HEK293 (cell line): ENCODE measurements at regions not wholly inside any gene's neighbourhood (a gene's known extent, or its start where the extent isn't known, plus 50 kb on each side); places are given as distances from the start of the nearest gene placed in this dataset.
"Not testable (repeated sequence)": the region's sequence is repeated elsewhere in the genome, so short reads cannot be mapped to it uniquely, and the experiment has no call there.

Source experiments
- CTCF ChIA-PET: fragments of 350-600 bp; formaldehyde crosslinking; extraction: SDS; loops from one replicate; lab custom pipeline; 2021; ENCODE audit warnings: antibody characterized with exemption; lab: Yijun Ruan, JAX
- POLR2A ChIA-PET: fragments of 300-600 bp; formaldehyde crosslinking; extraction: SDS; loops from one replicate; lab custom pipeline; 2020; ENCODE audit warnings: antibody characterized with exemption, inconsistent platforms; lab: Yijun Ruan, JAX
- H3K27ac ChIP-seq: fragments of 200-500 bp; sonication (Bioruptor generic); 2 replicates; pipeline ENCODE4 v1.5.1; 2014; ENCODE audit warnings: low read depth, low read length, control low read depth, inconsistent platforms; ENCODE audit errors: extremely low read depth
- H3K36me3 ChIP-seq, 2 experiments: fragments of 200-500 bp in 1 of 2; sonication (Bioruptor generic) in 1 of 2; 1 replicate in 1 of 2; 2 replicates in 1 of 2; pipeline ENCODE4 v1.5.1; 2014 to 2017; ENCODE audit warnings: inconsistent platforms in 2 of 2, low read length in 2 of 2; ENCODE audit not compliant: control insufficient read depth in 2 of 2, insufficient read depth in 1 of 2
- H3K4me1 ChIP-seq: fragments of 200-500 bp; sonication (Bioruptor generic); 2 replicates; pipeline ENCODE4 v1.5.1; 2014; ENCODE audit warnings: mild to moderate bottlenecking, low read length, inconsistent platforms; ENCODE audit not compliant: control insufficient read depth, insufficient read depth
- H3K4me3 ChIP-seq: 2 replicates; pipeline ENCODE4 v1.5.1; 2011; ENCODE audit warnings: low read depth, mild to moderate bottlenecking, control low read depth, low read length, moderate library complexity
- H3K9me3 ChIP-seq: fragments of 200-500 bp; sonication (Bioruptor generic); 2 replicates; pipeline ENCODE4 v1.5.1; 2014; ENCODE audit warnings: low read depth, low read length, inconsistent platforms; ENCODE audit not compliant: control insufficient read depth, insufficient read depth
- ATF2 ChIP-seq: fragments of 450-650 bp; formaldehyde crosslinking; IDR thresholded peaks from 2 replicates; pipeline ENCODE4 v1.5.1; 2016; ENCODE audit warnings: missing biosample characterization, missing genetic modification characterization, low read depth
- FEZF1 ChIP-seq: fragments of 450-650 bp; formaldehyde crosslinking; IDR thresholded peaks from 2 replicates; pipeline ENCODE4 v1.5.1; 2016; ENCODE audit warnings: missing biosample characterization, missing genetic modification characterization
- GLIS2 ChIP-seq: fragments of 450-650 bp; formaldehyde crosslinking; IDR thresholded peaks from 2 replicates; pipeline ENCODE4 v1.5.1; 2016; ENCODE audit warnings: missing biosample characterization, missing genetic modification characterization
- HOXD13 ChIP-seq: sonication (generic); formaldehyde crosslinking; IDR thresholded peaks from 2 replicates; pipeline ENCODE4 v1.8.0; 2022; ENCODE audit warnings: missing genetic modification reagents, borderline replicate concordance
- IKZF3 ChIP-seq: fragments of 450-650 bp; IDR thresholded peaks from 2 replicates; pipeline ENCODE4 v1.5.0; 2018; ENCODE audit warnings: missing biosample characterization, mild to moderate bottlenecking, missing genetic modification characterization, moderate library complexity
- INSM2 ChIP-seq: fragments of 450-650 bp; formaldehyde crosslinking; IDR thresholded peaks from 2 replicates; pipeline ENCODE4 v1.5.1; 2016; ENCODE audit warnings: missing biosample characterization, missing genetic modification characterization
- KLF1 ChIP-seq: fragments of 450-650 bp; formaldehyde crosslinking; IDR thresholded peaks from 2 replicates; pipeline ENCODE4 v1.5.1; 2016; ENCODE audit warnings: missing biosample characterization, missing genetic modification characterization
- KLF10 ChIP-seq: fragments of 450-650 bp; IDR thresholded peaks from 2 replicates; pipeline ENCODE4 v1.5.1; 2018; ENCODE audit warnings: missing biosample characterization, mild to moderate bottlenecking, missing genetic modification characterization
- KLF16 ChIP-seq: fragments of 450-650 bp; formaldehyde crosslinking; IDR thresholded peaks from 2 replicates; pipeline ENCODE4 v1.5.1; 2017; ENCODE audit warnings: missing biosample characterization, missing genetic modification characterization
- MEIS1 ChIP-seq: sonication (generic); formaldehyde crosslinking; IDR thresholded peaks from 2 replicates; pipeline ENCODE4 v1.8.1; 2022; ENCODE audit warnings: missing genetic modification reagents, mild to moderate bottlenecking, borderline replicate concordance
- SP2 ChIP-seq: fragments of 450-650 bp; formaldehyde crosslinking; IDR thresholded peaks from 2 replicates; pipeline ENCODE4 v1.5.1; 2016; ENCODE audit warnings: missing biosample characterization, missing genetic modification characterization
- WT1 ChIP-seq: fragments of 450-650 bp; formaldehyde crosslinking; IDR thresholded peaks from 2 replicates; pipeline ENCODE4 v1.5.1; 2016; ENCODE audit warnings: missing biosample characterization, missing genetic modification characterization
- ZBTB26 ChIP-seq: fragments of 450-650 bp; formaldehyde crosslinking; optimal IDR thresholded peaks from 2 replicates; pipeline ENCODE3; 2016; ENCODE audit warnings: missing biosample characterization, mild to moderate bottlenecking, missing genetic modification characterization
- ZNF146 ChIP-seq: fragments of 450-650 bp; formaldehyde crosslinking; IDR thresholded peaks from 2 replicates; pipeline ENCODE4 v1.5.1; 2016; ENCODE audit warnings: missing biosample characterization, missing genetic modification characterization
- ZNF16 ChIP-seq: fragments of 450-650 bp; formaldehyde crosslinking; IDR thresholded peaks from 2 replicates; pipeline ENCODE4 v1.5.1; 2016; ENCODE audit warnings: low read depth, missing biosample characterization, missing genetic modification characterization
- ZNF19 ChIP-seq: fragments of 450-650 bp; formaldehyde crosslinking; IDR thresholded peaks from 2 replicates; pipeline ENCODE4; 2016; ENCODE audit warnings: missing biosample characterization, missing genetic modification characterization, low read depth
- ZNF223 ChIP-seq: fragments of 450-650 bp; formaldehyde crosslinking; IDR thresholded peaks from 2 replicates; pipeline ENCODE4 v1.5.1; 2016; ENCODE audit warnings: missing biosample characterization, missing genetic modification characterization
- ZNF239 ChIP-seq: fragments of 450-650 bp; formaldehyde crosslinking; IDR thresholded peaks from 2 replicates; pipeline ENCODE4 v1.5.1; 2016; ENCODE audit warnings: missing biosample characterization, missing genetic modification characterization
- ZNF302 ChIP-seq: fragments of 450-650 bp; formaldehyde crosslinking; IDR thresholded peaks from 2 replicates; pipeline ENCODE4 v1.5.1; 2016; ENCODE audit warnings: missing biosample characterization, missing genetic modification characterization, low read depth
- ZNF391 ChIP-seq: fragments of 450-650 bp; formaldehyde crosslinking; IDR thresholded peaks from 2 replicates; pipeline ENCODE4 v1.5.1; 2016; ENCODE audit warnings: low read depth, missing biosample characterization, missing genetic modification characterization, borderline replicate concordance
- ZNF398 ChIP-seq: fragments of 450-650 bp; formaldehyde crosslinking; IDR thresholded peaks from 2 replicates; pipeline ENCODE4 v1.5.1; 2017; ENCODE audit warnings: missing biosample characterization, missing genetic modification characterization
- ZNF423 ChIP-seq: fragments of 450-650 bp; formaldehyde crosslinking; IDR thresholded peaks from 2 replicates; pipeline ENCODE4 v1.5.1; 2016; ENCODE audit warnings: missing biosample characterization, missing genetic modification characterization
- ZNF677 ChIP-seq: fragments of 450-650 bp; IDR thresholded peaks from 2 replicates; pipeline ENCODE4 v1.5.0; 2018; ENCODE audit warnings: missing biosample characterization, mild to moderate bottlenecking, missing genetic modification characterization, moderate library complexity
- ZNF701 ChIP-seq: fragments of 450-650 bp; formaldehyde crosslinking; IDR thresholded peaks from 2 replicates; pipeline ENCODE4 v1.5.1; 2016; ENCODE audit warnings: missing biosample characterization, missing genetic modification characterization
- ZNF707 ChIP-seq: fragments of 450-650 bp; formaldehyde crosslinking; IDR thresholded peaks from 2 replicates; pipeline ENCODE4 v1.5.1; 2016; ENCODE audit warnings: missing biosample characterization, missing genetic modification characterization
- ZNF830 ChIP-seq: fragments of 450-650 bp; IDR thresholded peaks from 2 replicates; pipeline ENCODE4 v1.5.0; 2018; ENCODE audit warnings: missing biosample characterization, missing genetic modification characterization, low read depth, mild to moderate bottlenecking, moderate library complexity

GRCh38 chrX:67004451-67004850, 365.6 kb upstream of the EDA2R start:
- no peak overlapping the region for H3K27ac ChIP-seq
- POLR2A ChIA-PET: no interaction called here
- CTCF ChIA-PET: no interaction called here
- H3K9me3 ChIP-seq: no peaks in the 10 kb centered on the region; the same call in 1 of the 2 replicates
- no peak overlapping the region for H3K4me3 ChIP-seq
- H3K36me3 ChIP-seq: no peaks in the 10 kb centered on the region
- TF ChIP-seq ATF2 (tag by site-specific recombination) (no peak), ZNF19 (no peak), WT1 (tag by site-specific recombination) (no peak), KLF1 (no peak), ZNF830 (tag by site-specific recombination) (no peak), ZBTB26 (tag by site-specific recombination) (no peak), GLIS2 (tag by site-specific recombination) (no peak)
- no peaks in the 10 kb centered on the region for H3K4me1 ChIP-seq

- H3K4me3 ChIP-seq: no peak overlapping the region
- H3K36me3 ChIP-seq: no peaks in the 10 kb centered on the region
- no peak overlapping the region for H3K27ac ChIP-seq
- no peaks in the 10 kb centered on the region for H3K4me1 ChIP-seq
- TF ChIP-seq HOXD13 (CRISPR knock-in tag) (no peak), FEZF1 (tag by site-specific recombination) (no peak), ZNF302 (tag by site-specific recombination) (no peak), KLF10 (no peak), SP2 (tag by site-specific recombination) (no peak), ZNF707 (tag by site-specific recombination) (no peak), ZNF701 (tag by site-specific recombination) (no peak), ZNF239 (tag by site-specific recombination) (no peak)
- no peaks in the 10 kb centered on the region; the same call in 1 of the 2 replicates for H3K9me3 ChIP-seq
- ChIA-PET CTCF (no interaction called here), POLR2A (no interaction called here)
Measured at GRCh38 chrX:66994729-66995128, 355.9 kb upstream of the EDA2R start.

- CTCF ChIA-PET, H3K9me3 ChIP-seq, H3K4me3 ChIP-seq, H3K4me1 ChIP-seq, H3K36me3 ChIP-seq, H3K27ac ChIP-seq, POLR2A ChIA-PET: not testable (repeated sequence)
- peak; percentile 90 for TF ChIP-seq ZNF146 (tag by site-specific recombination)
Measured at GRCh38 chrX:66992077-66992476, 353.2 kb upstream of the EDA2R start.

GRCh38 chrX:66988331-66988730, 349.5 kb upstream of the EDA2R start:
- no peak overlapping the region for H3K4me3 ChIP-seq
- no peaks in the 10 kb centered on the region for H3K9me3 ChIP-seq
- CTCF ChIA-PET: interaction anchor here (0.5 kb wide), 1 partner anchor 39 kb away, joined by 4 read pairs; no protein-coding TSS in a partner anchor
- no peaks in the 10 kb centered on the region for H3K4me1 ChIP-seq
- POLR2A ChIA-PET: no interaction called here
- no peaks in the 10 kb centered on the region for H3K36me3 ChIP-seq
- H3K27ac ChIP-seq: no peak overlapping the region
- TF ChIP-seq ZNF16 (tag by site-specific recombination) (no peak), ZNF423 (no peak), KLF16 (tag by site-specific recombination) (no peak), INSM2 (tag by site-specific recombination) (no peak), MEIS1 (CRISPR knock-in tag) (no peak), ZNF391 (no peak), ZNF398 (tag by site-specific recombination) (no peak), ZNF223 (no peak), ZNF677 (no peak), IKZF3 (tag by site-specific recombination) (no peak)
